GM12873 (cell line): ENCODE measurements at regions not wholly inside any gene's neighbourhood (a gene's known extent, or its start where the extent isn't known, plus 50 kb on each side); places are given as distances from the start of the nearest gene placed in this dataset.

Experiments
- CTCF ChIP-seq: IDR thresholded peaks from 2 replicates; pipeline ENCODE4 v1.5.1; 2012; ENCODE audit warnings: low read depth, mild to moderate bottlenecking, moderate library complexity, low read length, control low read depth; ENCODE audit not compliant: insufficient read depth; ENCODE audit errors: missing control alignments

- TF ChIP-seq CTCF, result no peak
These were observed 73.4 kb upstream of the GAREM1 start for GRCh38 chr18:32544088-32544487.

GRCh38 chr18:32542221-32542798, 71.6 kb upstream of the GAREM1 start:
- TF ChIP-seq CTCF, result no peak

GRCh38 chr18:32530947-32531651, 60.4 kb upstream of the GAREM1 start:
- no peak for TF ChIP-seq CTCF

GRCh38 chr18:32529722-32530420, 59.2 kb upstream of the GAREM1 start:
- no peak for TF ChIP-seq CTCF

- no peak for TF ChIP-seq CTCF
These were observed 50.1 kb upstream of the GAREM1 start for GRCh38 chr18:32520771-32521170.
